HEK293 (cell line): ENCODE measurements at regions not wholly inside any gene's neighbourhood (a gene's known extent, or its start where the extent isn't known, plus 50 kb on each side); places are given as distances from the start of the nearest gene placed in this dataset.

ENCODE experiments used
- TCF7L2 ChIP-seq: IDR thresholded peaks from 2 replicates; pipeline ENCODE4 v1.6.1; 2011; ENCODE audit warnings: low read depth, mild to moderate bottlenecking, inconsistent platforms, low read length, moderate library complexity, borderline replicate concordance
- ZBTB48 ChIP-seq: fragments of 450-650 bp; formaldehyde crosslinking; IDR thresholded peaks from 2 replicates; pipeline ENCODE4 v1.5.1; 2016; ENCODE audit warnings: missing biosample characterization, missing genetic modification characterization
- ZNF707 ChIP-seq: fragments of 450-650 bp; formaldehyde crosslinking; IDR thresholded peaks from 2 replicates; pipeline ENCODE4 v1.5.1; 2016; ENCODE audit warnings: missing biosample characterization, missing genetic modification characterization

DNA sequence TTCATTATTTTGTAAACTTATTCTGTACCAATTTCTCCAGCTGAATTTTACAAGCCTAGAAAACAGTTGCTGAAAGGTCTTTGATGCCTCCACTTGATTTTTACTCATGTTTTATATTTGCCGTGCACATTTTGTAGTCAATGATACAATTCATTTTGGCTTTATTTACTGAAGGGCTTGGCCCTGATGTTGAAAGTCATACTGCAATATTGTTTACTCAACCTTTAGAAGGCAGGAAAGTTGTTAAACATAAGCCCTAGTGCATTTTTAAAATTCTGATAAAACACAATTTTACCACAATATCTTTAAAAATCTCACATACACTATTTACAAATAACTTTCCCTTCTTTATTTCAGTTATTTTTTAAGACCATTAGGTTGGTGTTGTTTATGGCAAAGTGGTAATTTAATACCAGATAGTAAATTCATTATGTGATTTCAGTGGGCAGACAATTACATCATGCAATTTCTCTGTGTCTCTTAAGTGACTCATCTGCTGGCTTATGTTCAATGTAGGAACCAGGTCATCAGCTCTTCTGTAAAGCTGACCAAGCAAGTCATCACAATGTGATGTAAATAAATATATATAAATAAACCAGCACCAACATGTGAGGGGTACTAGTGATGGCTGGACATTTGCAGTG lies 121.1 kb upstream of the SLC35B3 start:
- no peak for TF ChIP-seq TCF7L2
- TF ChIP-seq ZNF707 (tag by site-specific recombination), result no peak
- TF ChIP-seq ZBTB48 (tag by site-specific recombination), result no peak
